ENCODE measurements at regions not wholly inside any gene's neighbourhood (a gene's known extent, or its start where the extent isn't known, plus 50 kb on each side); places are given as distances from the start of the nearest gene placed in this dataset.

DNA sequence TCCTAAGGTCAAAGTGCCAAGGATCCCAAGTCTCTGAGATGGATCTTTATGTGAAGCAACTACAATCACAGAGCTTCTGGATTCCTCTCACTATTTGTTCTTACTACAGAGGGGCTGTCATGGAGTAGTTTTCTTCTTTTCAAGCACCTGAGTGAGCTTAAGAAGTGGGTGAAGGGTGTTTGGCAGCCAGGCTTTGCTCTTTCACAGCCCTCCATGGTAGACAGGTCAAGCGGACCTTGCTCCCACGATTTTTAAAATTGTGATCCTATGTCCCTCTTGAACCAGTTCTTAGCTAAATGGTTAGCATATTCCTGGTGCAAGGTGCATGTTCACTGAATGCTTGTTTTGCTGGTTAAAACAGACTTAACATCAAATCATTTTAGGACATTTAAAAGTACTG lies 332.2 kb downstream of the GADD45G start:
- Histone ChIP-seq H3K4me1 (ENCODE audit: low read depth) (no peaks in the 10 kb centered on the region), H3K4me3 (no peak overlapping the region), H3K9me3 (no peaks in the 10 kb centered on the region), H3K36me3 (ENCODE audit: low read depth) (no peaks in the 10 kb centered on the region)
- TF ChIP-seq, protein P1, sequence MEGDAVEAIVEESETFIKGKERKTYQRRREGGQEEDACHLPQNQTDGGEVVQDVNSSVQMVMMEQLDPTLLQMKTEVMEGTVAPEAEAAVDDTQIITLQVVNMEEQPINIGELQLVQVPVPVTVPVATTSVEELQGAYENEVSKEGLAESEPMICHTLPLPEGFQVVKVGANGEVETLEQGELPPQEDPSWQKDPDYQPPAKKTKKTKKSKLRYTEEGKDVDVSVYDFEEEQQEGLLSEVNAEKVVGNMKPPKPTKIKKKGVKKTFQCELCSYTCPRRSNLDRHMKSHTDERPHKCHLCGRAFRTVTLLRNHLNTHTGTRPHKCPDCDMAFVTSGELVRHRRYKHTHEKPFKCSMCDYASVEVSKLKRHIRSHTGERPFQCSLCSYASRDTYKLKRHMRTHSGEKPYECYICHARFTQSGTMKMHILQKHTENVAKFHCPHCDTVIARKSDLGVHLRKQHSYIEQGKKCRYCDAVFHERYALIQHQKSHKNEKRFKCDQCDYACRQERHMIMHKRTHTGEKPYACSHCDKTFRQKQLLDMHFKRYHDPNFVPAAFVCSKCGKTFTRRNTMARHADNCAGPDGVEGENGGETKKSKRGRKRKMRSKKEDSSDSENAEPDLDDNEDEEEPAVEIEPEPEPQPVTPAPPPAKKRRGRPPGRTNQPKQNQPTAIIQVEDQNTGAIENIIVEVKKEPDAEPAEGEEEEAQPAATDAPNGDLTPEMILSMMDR (IDR thresholded peaks at IDR 0.05) = no peak
- intact Hi-C loops (cut with DNase I, micrococcal nuclease) = no loop called here
- no peak for DNase-seq
- ATAC-seq = no peak

GRCh38 chr9:89939181-89939580 lies 334.4 kb downstream of the GADD45G start:
- intact Hi-C loops (cut with DNase I, micrococcal nuclease) = no loop called here
- no peak for DNase-seq
- Histone ChIP-seq H3K4me3 (no peak overlapping the region), H3K36me3 (ENCODE audit: low read depth) (no peaks in the 10 kb centered on the region), H3K4me1 (ENCODE audit: low read depth) (no peaks in the 10 kb centered on the region), H3K9me3 (no peaks in the 10 kb centered on the region)
- ATAC-seq = no peak
- TF ChIP-seq, protein P1 (IDR thresholded peaks at IDR 0.05) = no peak

DNA sequence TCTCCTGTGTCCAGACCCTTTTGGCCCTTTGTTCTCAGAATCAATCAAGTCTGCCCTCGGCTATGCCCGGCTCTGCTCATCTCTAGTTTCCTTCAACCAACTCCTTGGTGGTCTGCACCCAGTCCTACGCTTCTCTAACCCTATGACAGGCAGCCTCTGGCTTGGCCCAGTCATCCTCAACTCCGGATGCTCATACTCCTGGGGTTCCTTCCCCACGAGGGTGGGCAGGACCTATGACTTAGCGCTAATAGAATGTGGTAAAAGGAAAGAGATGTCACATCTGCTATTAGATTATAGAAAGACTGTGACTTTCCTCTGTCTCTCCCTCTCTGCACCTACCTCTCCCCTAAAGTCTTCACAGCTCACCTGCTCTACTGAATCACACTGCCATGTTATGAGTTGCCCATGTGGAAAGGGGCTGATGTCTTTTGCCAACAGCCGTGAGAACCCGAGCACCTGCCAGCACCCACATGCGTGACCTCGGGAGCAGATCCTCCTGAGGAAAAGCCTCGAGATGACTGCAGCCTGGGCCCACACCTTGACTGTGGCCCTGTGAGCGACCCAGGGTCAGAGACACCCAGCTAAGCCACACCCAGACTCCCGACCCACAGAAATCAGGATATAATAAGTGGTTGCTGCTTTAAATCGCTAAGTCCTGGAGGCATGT lies 334.9 kb downstream of the GADD45G start:
- intact Hi-C loops (cut with DNase I, micrococcal nuclease) = no loop called here
- Histone ChIP-seq H3K4me3 (no peak overlapping the region), H3K9me3 (no peaks in the 10 kb centered on the region), H3K4me1 (ENCODE audit: low read depth) (no peaks in the 10 kb centered on the region), H3K36me3 (ENCODE audit: low read depth) (no peaks in the 10 kb centered on the region)
- no peak for DNase-seq
- no peak for ATAC-seq
- TF ChIP-seq, protein P1 (IDR thresholded peaks at IDR 0.05) = no peak

- ATAC-seq = no peak
- no peak for DNase-seq
- intact Hi-C loops (cut with DNase I, micrococcal nuclease) = no loop called here
- Histone ChIP-seq H3K36me3 (ENCODE audit: low read depth) (no peaks in the 10 kb centered on the region), H3K4me3 (no peak overlapping the region), H3K4me1 (ENCODE audit: low read depth) (no peaks in the 10 kb centered on the region), H3K9me3 (no peaks in the 10 kb centered on the region)
- TF ChIP-seq, protein P1 (IDR thresholded peaks at IDR 0.05) = no peak
Observed at GRCh38 chr9:89940625-89941024, 335.8 kb downstream of the GADD45G start.

GRCh38 chr9:89941875-89942274 lies 337.1 kb downstream of the GADD45G start:
- intact Hi-C loops (cut with DNase I, micrococcal nuclease) = no loop called here
- DNase-seq = no peak
- no peaks in the 10 kb centered on the region for H3K4me1 ChIP-seq (ENCODE audit: low read depth)

More at GRCh38 chr9:89941875-89942274, 337.1 kb downstream of the GADD45G start:
- Histone ChIP-seq H3K9me3 (no peaks in the 10 kb centered on the region), H3K36me3 (ENCODE audit: low read depth) (no peaks in the 10 kb centered on the region), H3K4me3 (no peak overlapping the region)
- TF ChIP-seq, protein P1 (IDR thresholded peaks at IDR 0.05) = no peak
- peak; percentile 59 for ATAC-seq
